Activated CD8-positive, alpha-beta T cell treated with anti-CD3 and anti-CD28 coated beads for 36 hours (primary cell): ENCODE measurements at regions not wholly inside any gene's neighbourhood (a gene's known extent, or its start where the extent isn't known, plus 50 kb on each side); places are given as distances from the start of the nearest gene placed in this dataset.

ENCODE experiments used
- ATAC-seq: fragments of 200-7000 bp; cut with Tn5 transposase; one replicate; pipeline ENCODE4 v1.10.0; 2021; ENCODE audit warnings: mild to moderate bottlenecking, moderate library complexity
- CTCF ChIA-PET: fragments of 350-600 bp; sonication (Branson Sonifier 250); formaldehyde crosslinking; loops from one replicate; lab custom pipeline; 2021; ENCODE audit warnings: antibody characterized with exemption; lab: Charles Lee
- POLR2A ChIA-PET: fragments of 350-600 bp; sonication (Branson Sonifier 250); formaldehyde crosslinking; loops from one replicate; lab custom pipeline; 2021; ENCODE audit warnings: antibody characterized with exemption; lab: Charles Lee
- DNase-seq: peaks from one replicate; pipeline ENCODE4 v3.0.0-alpha.2; 2020
- H3K27ac Mint-ChIP-seq: one replicate; pipeline ENCODE4 v1.8.0; 2021; ENCODE audit warnings: mild to moderate bottlenecking, mixed read lengths
- H3K27me3 Mint-ChIP-seq: one replicate; pipeline ENCODE4 v1.8.0; 2021; ENCODE audit warnings: mixed read lengths
- H3K36me3 Mint-ChIP-seq: one replicate; pipeline ENCODE4 v1.8.0; 2021; ENCODE audit warnings: low read depth, mixed read lengths
- H3K4me1 Mint-ChIP-seq: one replicate; pipeline ENCODE4 v1.8.0; 2021; ENCODE audit warnings: low read depth, mixed read lengths
- H3K4me3 Mint-ChIP-seq: one replicate; pipeline ENCODE4 v1.8.0; 2021; ENCODE audit warnings: mild to moderate bottlenecking, moderate library complexity, mixed read lengths
- H3K9me3 Mint-ChIP-seq: one replicate; pipeline ENCODE4 v1.8.0; 2021; ENCODE audit warnings: mixed read lengths
- CTCF ChIP-seq: fragments of 200-600 bp; IDR thresholded peaks from one replicate; pipeline ENCODE4 v1.8.0; 2022; ENCODE audit warnings: antibody characterized with exemption, mild to moderate bottlenecking
- intact Hi-C: fragments of 100-400 bp; cut with micrococcal nuclease; formaldehyde crosslinking; loops from one replicate; pipeline ENCODE4 v1.10.0; 2022

GRCh38 chr2:173711816-173712215 lies 253.4 kb downstream of the SP3 start:
- H3K9me3 Mint-ChIP-seq: no peaks in the 10 kb centered on the region
- POLR2A ChIA-PET: no interaction called here

GRCh38 chr2:173713904-173714555 lies 251.1 kb downstream of the SP3 start:
- ChIA-PET CTCF (no interaction called here), POLR2A (no interaction called here)
- Mint-ChIP-seq H3K36me3 (no peaks in the 10 kb centered on the region), H3K27ac (no peak overlapping the region), H3K4me3 (no peak overlapping the region), H3K4me1 (no peaks in the 10 kb centered on the region), H3K9me3 (no peaks in the 10 kb centered on the region), H3K27me3 (peaks cover 18% of the 10 kb centered on the region)
- TF ChIP-seq CTCF: no peak
- ATAC-seq (no peak), DNase-seq (no peak)
- intact Hi-C loops: no loop called here

More at GRCh38 chr2:173711816-173712215, 253.4 kb downstream of the SP3 start:
- Mint-ChIP-seq H3K27me3 (peaks cover 7% of the 10 kb centered on the region), H3K4me1 (no peaks in the 10 kb centered on the region), H3K27ac (no peak overlapping the region), H3K4me3 (no peak overlapping the region), H3K36me3 (no peaks in the 10 kb centered on the region)
- intact Hi-C loops: no loop called here
- ATAC-seq: no peak
- DNase-seq: no peak
- CTCF ChIA-PET: no interaction called here
- TF ChIP-seq CTCF: no peak

GRCh38 chr2:173715441-173715840 lies 249.7 kb downstream of the SP3 start:
- POLR2A ChIA-PET: no interaction called here
- Mint-ChIP-seq H3K36me3 (no peaks in the 10 kb centered on the region), H3K27me3 (peaks cover 20% of the 10 kb centered on the region), H3K9me3 (no peaks in the 10 kb centered on the region), H3K4me3 (no peak overlapping the region), H3K27ac (no peak overlapping the region), H3K4me1 (no peaks in the 10 kb centered on the region)
- DNase-seq (no peak), ATAC-seq (no peak)
- CTCF ChIA-PET: no interaction called here
- intact Hi-C loops: no loop called here
- no peak for TF ChIP-seq CTCF

GRCh38 chr2:173716458-173717052 lies 248.6 kb downstream of the SP3 start:
- H3K36me3 Mint-ChIP-seq: no peaks in the 10 kb centered on the region
- ChIA-PET POLR2A (no interaction called here), CTCF (interaction anchor here (1.0 kb wide), 1 partner anchor 354 kb away, joined by 3 read pairs; no protein-coding TSS in a partner anchor)
- H3K27me3 Mint-ChIP-seq: peaks cover 22% of the 10 kb centered on the region
- no peak for ATAC-seq
- no peaks in the 10 kb centered on the region for H3K4me1 Mint-ChIP-seq
- no peak overlapping the region for H3K4me3 Mint-ChIP-seq
- intact Hi-C loops: no loop called here
- H3K9me3 Mint-ChIP-seq: no peaks in the 10 kb centered on the region
- no peak for DNase-seq
- H3K27ac Mint-ChIP-seq: no peak overlapping the region
- no peak for TF ChIP-seq CTCF

GRCh38 chr2:173719471-173719870 lies 245.7 kb downstream of the SP3 start:
- Mint-ChIP-seq H3K27ac (no peak overlapping the region), H3K27me3 (peaks cover 31% of the 10 kb centered on the region), H3K9me3 (no peaks in the 10 kb centered on the region), H3K36me3 (no peaks in the 10 kb centered on the region), H3K4me1 (no peaks in the 10 kb centered on the region), H3K4me3 (no peak overlapping the region)
- intact Hi-C loops: no loop called here
- DNase-seq (no peak), ATAC-seq (no peak)
- ChIA-PET POLR2A (no interaction called here), CTCF (no interaction called here)
- no peak for TF ChIP-seq CTCF
